ENCODE measurements at regions not wholly inside any gene's neighbourhood (a gene's known extent, or its start where the extent isn't known, plus 50 kb on each side); places are given as distances from the start of the nearest gene placed in this dataset.

DNA sequence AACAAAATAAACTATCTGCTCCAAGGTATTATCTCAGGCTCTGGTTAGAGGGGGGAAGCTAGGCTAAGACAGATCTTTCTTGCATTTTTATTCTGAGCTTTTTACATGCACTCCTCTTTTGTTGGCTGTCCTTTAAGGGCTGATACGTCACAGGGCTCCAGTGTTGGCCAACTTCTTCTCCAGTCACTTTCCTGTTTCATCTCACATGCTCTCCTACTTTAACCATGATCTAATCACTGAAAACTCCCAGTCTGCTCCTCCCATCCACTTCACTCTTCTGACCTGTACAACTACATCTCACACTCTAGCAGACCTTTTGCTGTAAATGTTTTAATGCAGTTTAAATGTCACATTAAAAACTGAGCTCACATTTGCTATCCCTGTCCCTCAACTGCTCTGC is 510.0 kb upstream of the KLF12 start:
- no peak for DNase-seq

DNA sequence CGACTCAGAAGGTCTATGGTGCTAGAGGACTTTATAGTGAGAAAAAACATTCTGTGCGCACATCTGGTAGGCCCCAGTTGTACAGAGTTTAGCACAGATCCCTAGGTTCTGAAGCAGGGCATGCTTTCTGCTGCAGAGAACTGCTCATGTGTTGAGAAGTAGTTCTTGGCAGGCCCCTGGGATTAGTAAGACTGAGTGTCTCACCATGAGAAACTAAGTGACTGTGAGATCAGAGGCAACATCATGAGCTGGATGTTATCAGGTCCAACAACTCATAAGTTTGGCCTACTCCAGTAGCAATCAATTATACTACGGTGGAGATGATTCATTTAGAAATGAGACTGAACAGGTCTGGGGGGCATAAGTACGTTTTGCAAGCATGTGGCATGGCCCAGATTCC is 507.4 kb upstream of the KLF12 start:
- no peak for DNase-seq

DNA sequence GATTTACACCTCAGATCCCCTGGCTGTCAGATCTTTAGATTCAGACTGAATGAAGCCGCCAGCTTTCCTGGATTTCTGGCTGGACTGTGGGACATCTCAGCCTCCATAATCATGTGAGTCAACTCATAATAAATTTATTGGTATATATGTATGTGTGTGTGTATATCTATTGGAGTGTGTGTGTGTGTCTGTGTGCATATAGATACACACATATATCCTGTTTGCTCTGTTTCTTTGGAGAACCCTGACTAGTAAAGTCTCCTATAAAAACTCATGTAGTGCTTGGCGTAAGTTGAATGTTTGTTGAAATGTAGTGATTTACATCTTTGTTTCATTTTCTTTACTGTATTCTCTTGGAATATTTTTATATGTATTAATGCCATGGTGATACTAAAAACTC is 499.5 kb upstream of the KLF12 start:
- no peak for DNase-seq

DNA sequence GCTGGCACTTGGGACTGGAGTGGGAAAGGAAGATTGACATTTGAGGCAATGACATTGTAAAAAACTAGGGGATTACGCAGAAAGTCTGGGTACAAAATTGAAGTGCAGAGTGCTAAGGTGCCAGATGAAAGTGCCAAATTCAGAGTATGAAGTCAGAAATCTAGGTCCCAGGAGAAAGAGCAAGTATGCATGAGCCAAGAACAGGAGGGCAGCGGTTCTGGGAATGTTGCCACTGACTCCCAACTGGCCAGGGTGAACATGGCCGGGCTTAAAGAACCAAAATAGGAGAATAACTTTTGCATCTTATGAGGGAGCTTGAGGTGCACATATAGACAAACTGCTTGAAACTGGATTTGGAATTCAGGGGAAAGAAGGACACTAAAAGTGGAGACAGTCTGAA is 495.8 kb upstream of the KLF12 start:
- no peak for DNase-seq

DNA sequence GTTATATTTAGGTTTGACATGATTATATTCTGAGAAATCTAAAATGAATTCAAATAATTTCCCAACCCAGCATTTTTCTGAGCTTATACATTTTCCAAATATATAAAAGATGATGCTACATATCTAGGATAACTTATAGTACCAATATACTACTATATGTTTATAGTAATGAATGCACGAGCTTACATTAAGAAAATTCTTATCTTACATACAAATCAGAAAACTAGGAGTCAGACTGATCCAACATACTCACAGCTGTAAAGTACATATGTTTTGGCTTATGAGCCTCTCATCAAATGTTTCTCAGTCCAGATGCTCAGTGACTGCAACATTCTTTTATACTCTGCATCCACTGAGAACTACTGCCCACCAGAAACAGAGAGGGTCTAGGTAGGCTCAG is 491.3 kb upstream of the KLF12 start:
- no peak for DNase-seq

DNA sequence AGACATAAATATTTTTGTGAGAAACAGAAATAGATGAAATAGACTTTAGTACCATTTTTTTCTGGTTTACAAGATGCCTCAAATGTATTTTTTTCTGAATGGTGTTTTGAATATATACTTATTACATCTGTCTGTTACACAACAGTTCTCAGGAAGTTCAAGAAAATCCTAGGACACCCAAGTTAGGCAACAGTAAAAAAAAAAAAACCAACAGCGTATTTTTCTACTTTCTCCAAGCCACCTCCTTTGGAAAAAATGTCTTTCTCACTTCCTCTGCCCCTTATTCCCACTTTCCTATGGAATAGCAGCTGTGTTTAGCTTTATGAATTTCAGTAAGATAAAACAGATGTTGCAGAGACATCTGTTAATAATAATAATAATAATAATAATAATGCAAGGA is 489.6 kb upstream of the KLF12 start:
- no peak for DNase-seq

DNA sequence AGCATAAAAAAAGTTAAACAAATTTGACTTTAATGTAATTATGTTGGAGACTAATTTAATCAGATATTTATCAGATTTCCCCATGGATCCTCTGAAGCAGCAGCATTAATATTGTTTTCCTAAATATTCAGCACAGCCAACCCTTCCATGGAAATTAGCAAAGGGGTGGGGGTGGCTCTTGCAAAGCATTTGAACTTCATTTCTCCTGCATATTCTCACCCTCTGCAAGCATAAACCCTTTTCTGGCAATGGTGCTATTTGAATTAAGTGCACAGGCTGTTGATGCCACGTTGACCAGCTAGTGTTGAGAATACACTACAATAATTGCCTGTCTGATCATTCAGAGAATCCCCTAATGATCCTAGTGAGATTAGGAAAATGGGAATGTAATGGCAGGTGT is 488.1 kb upstream of the KLF12 start:
- DNase-seq: no peak

DNA sequence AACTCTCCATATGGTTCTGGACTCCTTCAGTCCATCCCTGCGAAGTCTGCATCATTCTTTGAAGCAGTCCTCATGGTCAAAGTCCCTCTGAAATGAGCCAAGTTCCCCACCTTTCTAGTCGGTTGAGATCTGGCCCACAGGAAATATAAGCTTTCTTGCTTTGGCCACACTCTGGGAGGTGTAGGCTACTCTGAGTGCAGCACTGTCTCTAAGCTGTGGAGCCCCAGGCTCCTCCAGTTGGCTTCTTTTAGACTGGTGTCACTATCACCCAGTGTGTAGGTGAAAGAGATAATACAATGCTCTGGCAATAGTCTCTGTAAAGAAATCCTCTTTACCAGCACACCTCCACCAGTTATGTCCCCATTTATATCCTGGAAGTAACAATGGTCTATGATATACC is 486.5 kb upstream of the KLF12 start:
- DNase-seq: no peak

DNA sequence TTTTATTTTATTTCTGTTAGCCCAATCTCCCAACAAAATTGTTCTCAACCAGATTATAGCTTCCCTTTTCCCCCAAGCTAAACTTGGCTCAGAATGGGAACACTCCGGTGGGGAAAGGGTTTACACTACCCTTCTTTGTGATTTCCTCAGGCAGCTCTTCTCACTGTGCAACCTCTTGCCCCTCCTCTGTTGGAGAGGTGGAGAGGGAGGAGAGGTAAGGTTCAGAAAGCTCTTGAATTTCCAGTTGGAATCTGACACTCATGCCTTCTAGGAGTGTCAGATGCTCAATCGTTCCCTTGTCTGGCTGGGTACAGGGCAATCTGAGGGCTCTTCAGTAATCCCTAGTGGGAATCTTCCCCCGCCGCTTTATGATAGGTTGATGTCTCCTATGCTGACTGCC is 486.1 kb upstream of the KLF12 start:
- DNase-seq: no peak

DNA sequence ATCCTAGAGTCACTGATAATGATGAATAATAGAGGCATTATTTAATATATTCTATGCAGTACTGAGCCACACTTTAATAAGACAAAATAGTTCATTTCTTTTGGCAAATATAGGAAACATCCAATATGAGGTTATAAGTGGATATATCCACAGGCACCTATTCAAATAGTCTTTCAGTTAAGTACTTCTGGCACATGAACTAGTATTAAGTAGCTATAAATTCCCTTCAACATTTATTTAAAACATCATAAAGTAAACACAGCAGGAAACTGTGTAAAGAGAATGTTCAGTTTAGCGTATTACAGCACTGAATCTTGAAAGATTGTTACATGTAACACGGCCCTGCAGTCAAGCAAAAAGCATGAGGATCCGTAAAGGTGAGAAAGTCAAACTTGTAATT is 463.3 kb upstream of the KLF12 start:
- DNase-seq: no peak

DNA sequence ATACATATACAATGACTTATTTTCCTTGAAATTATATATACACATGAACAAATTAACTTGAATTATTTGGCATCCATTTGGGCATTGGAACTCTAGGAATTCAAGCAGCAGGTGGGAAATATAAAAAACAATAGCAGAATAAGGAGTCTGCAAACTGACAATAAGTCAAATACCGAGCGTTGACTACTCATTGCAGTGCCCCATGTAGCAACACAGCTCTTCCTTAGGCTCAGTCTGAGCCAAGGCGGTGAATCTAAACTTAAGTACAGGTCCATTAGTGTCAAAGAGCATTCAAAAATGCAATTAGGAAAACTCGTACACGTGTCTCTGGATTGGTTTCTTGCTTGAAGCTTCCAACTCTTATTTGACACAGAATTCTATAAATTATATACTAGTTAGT is 462.5 kb upstream of the KLF12 start:
- DNase-seq: no peak

DNA sequence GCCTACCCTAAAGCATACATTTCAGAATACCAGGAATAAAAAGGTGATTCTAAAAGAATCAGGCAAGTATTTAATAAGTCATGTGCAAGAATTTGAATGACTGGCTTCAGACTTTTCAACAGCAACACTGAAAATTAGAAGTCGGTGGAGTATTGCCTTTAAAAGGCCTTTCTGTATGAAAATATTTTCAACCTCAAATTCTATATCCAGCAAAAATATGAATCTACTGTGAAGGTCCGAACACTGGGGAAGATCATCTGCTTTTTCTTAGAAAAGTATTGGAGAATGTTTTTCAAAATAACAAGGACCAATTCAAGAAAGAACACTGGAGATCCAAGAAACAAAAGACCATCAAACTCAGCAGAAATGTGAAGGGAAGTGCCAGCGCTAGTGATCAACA is 459.5 kb upstream of the KLF12 start:
- no peak for DNase-seq

DNA sequence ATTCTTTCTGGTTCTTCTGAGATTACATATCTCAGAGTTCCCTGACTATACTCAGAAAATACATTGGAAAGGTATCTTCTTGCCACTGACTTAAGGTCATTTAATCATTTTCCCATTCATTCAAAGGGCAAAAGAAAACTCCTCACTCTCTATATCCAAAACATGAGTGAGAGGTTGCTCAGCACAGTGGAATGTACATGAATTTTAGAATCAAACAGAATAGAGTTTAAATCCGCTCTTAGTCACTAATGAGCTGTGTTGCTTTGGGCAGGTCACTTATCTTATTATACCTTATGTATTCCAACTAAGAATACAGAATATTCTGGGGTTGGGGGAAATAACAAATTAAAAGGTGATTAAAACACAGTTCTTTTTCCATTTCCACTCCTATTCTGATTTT is 452.6 kb upstream of the KLF12 start:
- DNase-seq: no peak

DNA sequence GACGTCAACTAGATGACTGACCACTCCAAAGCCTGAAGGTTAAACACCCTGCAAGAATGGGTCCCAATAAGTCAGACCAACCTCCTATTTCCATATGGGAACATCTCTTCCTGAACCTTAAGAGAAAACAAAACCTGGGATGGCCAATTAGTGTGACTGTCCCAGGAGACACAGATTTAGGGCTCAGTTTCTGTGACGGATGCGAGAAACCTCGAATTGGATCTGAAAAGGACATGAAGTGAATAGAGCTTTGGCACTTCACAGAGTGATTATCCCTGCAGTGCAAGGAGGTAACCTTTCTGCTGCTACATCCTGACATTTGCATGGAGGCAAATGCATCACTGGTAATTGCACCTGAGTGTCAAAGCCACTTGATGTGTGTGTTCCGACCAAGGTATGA is 442.2 kb upstream of the KLF12 start:
- DNase-seq: no peak

DNA sequence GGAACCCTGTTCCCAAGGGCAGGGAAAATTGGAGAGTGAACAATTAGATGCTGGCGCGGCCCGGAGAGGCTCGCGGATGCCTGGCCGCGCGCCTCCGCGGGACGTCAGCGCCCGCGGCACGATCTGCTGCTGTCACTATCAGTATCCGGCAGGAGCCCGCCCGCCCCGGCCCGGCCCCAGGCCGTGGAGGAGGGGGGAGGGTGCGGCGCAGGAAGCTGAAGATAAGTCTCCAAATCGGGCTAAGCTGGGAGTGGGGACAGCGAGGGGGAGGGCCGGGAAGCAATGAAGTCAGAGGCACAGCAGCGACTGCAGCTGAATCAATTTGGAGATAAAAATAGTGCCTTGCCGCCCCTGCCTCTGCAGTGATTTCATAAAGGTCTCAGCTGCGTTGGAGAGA is 441.5 kb upstream of the KLF12 start:
- peak; percentile 33 for DNase-seq

DNA sequence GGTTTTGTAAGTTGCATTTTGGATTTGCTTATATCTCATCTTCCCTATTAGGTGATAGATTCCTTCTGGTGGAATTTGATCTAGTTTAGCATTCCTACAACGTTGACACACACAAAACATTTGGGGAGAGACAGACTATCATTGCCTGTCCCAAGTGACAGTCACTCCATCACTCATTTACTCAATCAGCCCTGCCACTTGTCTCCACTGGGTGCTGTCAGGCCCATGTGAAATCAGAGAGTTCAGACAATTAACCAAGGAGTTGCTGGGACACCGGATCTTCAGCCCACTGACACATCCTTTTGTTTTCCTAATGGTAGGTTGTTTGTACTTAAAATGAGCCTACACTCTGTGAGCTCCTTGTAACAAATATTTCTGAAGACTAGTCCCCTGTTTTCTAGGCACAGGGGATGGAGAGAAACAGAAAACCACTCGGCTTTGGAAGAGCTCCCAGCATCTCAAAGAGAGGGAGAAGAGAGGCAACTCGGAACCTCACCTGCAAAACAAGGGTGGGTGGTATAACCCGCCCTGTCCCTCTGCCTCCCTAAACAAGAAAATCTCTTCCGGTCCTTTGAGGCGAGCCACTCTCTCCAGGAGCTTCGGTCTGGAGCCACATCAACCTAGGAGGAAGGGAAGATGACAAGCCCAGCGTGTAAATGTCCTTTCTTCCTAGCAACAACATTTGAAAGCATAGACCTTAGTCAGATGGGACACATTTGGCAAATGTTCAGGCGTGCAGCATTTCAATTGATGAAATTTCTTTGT is 440.9 kb upstream of the KLF12 start:
- DNase-seq: no peak

DNA sequence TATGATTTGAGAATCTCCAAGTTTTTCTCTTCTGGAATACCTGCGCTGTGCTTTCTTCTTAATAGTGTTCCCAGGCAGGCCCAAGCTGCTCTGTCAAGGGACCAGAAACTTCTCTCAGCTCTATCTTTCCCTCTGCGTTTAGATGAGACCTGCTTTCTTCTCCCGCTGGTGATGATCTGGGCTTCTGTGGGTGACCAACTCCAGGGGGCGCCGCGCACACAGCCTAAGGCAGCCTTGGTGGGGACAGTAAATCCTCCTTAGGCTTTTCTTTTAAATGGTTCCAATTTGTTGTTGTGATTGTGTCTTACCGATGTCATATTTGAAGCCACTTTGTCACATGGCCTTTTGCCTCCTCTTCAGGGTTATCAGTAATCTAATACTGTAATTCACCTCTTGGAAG is 439.4 kb upstream of the KLF12 start:
- DNase-seq: no peak

DNA sequence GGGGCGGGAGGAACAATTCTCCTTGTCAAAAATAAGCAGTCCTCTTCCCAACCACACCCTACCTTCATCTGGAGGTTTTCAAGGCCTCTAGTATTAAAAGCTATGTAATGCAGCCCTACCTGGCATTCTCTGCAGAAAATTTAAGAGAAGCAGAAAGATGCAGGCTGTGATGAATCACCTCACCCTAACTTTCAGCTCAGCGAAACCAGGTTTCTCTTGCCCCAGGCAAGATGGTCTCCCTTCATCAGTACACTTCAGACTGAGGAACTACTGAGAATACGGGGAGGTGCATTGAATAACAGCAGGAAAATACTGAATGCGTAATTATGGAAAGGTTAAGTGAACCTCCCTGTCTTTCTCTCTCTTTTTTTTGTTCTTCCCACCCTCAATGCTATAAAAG is 437.6 kb upstream of the KLF12 start:
- no peak for DNase-seq

DNA sequence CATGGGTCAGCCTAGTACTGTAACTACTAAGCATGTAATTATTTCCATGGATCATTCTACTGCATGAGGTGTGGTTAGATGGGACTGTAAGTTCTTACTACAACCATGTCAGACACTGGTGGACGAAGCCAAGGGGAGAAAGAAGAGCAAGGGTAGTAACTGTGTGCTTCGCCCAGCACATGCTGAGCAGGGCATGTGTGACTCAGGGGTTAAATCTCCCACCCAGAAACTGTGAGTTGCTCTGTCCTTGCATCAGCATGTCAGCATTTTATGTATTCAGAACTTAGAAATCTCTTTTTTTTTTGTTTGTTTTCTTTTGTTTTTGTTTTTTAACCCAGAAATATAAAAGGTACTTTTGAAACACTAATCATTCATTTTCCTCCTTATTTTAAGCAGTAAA is 436.6 kb upstream of the KLF12 start:
- no peak for DNase-seq

DNA sequence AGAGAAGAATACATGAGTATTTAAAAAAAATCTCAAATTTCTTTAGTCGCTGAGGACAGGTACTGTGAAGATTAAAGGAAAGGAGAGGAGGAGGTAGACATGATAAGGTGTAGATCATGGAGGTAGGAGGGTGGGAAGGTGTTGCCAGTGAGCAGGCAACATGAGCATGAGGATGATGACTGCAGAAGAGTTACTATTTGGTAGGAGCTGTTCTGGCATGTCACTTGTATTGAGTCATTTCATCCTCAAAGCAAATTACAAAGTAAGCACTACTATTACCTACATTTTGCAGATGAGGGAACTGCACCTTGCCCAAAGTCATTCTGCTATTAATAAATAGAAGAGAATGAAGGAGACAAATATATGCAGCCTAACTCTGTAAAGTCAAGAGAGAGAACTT is 435.8 kb upstream of the KLF12 start:
- DNase-seq: no peak

DNA sequence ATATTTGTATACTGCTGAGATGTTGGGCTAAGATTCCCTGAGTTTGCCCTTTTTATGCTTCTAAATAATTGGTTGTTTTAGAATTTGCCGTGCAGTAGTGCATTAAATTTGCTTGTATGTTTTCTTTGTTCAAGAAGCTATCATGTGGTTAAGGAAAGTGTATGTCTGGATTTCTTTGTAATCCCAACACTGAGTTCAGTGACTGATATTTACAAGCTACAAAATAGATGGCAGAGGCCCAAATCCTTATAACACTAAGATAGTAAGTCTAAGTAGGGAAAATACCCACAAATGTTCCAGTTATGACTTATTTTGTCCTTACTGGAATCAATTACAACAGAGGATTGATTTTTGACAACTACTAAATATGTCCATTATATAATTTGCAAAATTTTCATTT is 435.0 kb upstream of the KLF12 start:
- no peak for DNase-seq

DNA sequence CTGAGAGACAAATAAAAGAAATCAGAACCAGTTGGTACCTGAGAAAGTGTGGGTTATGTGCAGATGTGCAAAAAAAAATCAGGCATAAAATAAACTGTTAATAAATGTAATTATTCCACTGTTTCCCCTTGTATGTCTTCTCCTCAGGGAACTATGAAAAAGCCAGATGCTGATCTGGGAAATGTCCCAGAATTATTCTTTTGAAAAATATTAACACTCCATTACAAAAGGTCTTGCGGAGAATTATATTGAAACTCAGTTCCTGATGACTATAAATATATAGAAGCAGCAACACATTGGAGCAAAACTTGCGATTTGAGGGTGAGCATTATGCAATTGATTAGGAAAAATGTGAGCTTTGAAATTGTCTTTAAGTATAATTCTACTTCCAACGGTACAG is 433.3 kb upstream of the KLF12 start:
- DNase-seq: no peak

DNA sequence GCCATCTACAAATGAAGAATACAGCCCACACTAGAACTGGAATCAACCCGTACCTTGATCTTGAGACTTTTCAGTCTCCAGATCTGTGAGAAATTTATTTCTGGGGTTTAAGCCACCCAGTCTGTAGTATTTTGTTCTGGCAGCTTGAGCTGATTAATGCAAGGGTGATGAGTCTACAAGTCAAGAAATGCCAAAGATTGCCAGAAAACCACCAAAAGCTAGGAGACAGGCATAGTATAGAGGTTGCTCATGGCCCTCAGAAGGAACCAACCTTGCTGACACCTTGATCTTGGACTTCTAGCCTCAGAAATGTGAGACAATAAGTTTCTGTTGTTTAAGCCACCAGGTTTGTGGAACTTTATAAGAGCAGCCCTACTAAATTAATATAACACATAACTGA is 428.2 kb upstream of the KLF12 start:
- DNase-seq: no peak

DNA sequence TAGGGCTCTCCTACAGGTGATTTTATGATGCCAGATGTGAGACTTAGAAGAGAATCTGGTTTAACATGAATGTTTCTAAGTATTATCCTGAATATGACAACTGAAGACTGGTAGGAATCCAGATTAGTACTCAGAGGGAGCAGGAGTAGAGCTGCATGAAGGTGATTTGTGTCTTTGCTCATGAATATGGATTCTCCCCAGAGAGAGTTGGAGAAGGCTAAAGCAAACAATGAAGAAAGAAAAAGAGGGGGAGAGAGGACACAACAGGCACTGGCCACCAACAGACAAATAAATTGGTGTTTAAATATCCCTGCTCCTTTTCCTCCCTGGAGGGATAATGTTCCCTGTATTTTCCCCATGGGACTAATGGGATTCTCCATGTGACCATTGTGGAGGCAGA is 427.0 kb upstream of the KLF12 start:
- no peak for DNase-seq

DNA sequence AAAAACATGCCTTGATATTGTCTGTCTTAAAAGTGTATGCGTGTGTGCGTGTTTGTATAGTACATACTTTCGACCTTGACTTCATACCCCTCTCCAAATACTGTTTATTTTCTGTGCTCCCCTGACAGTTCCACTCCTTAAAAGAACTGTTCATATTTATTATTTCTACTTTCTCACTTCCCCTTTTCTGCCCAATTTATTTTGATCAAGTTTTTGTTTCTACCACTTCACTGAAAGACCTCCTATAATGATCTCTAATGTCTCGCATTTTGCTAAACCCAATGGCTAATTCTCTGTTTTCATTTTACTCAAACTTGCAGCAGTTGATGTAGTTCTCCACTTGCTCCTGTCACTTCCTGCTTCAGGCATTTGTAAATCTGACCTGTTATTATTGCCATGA is 426.1 kb upstream of the KLF12 start:
- no peak for DNase-seq

DNA sequence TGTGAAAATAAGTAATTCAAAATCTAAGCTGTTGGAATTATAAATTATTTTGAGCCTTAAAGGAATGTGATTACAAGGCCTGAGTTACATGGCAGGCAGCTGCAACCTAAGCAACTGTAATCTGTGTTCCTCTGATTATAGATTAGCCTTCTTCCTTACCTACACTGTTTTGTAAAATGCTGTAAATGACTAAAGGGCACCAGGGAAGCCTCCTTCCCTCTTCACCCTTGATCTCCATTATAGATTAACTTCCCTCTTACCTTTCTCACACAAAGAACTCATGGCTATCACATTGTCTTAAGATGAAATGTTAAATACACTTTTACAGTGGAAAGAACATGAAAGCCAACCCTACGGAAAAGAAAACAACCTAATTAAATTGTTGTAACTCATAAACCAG is 423.7 kb upstream of the KLF12 start:
- no peak for DNase-seq
